ENCODE measurements at regions not wholly inside any gene's neighbourhood (a gene's known extent, or its start where the extent isn't known, plus 50 kb on each side); places are given as distances from the start of the nearest gene placed in this dataset.

GRCh38 chr7:19920705-19921104 lies 147.3 kb upstream of the TMEM196 start:
- Histone ChIP-seq H3K79me1 (replicated peaks; ENCODE audit: low read length, poor library complexity, severe bottlenecking) (no peaks in the 10 kb centered on the region), H3K27ac (ENCODE audit: low read length, poor library complexity, severe bottlenecking) (no peak overlapping the region), H3K23ac (ENCODE audit: low read length in 2 of 2) (no peak overlapping the region), H4K8ac (ENCODE audit: low read length) (no peak overlapping the region), H2BK120ac (ENCODE audit: low read depth, low read length) (peak overlapping the region; percentile 2), H3K9me3 (ENCODE audit: control insufficient read depth, low read length) (no peaks in the 10 kb centered on the region), H3K4me3 (ENCODE audit: insufficient read depth in 1 of 2, low read depth in 1 of 2, low read length in 2 of 2) (no peak overlapping the region), H2BK12ac (ENCODE audit: low read length in 2 of 2) (no peak overlapping the region), H3K9ac (ENCODE audit: low read length) (no peak overlapping the region), H3K4me1 (ENCODE audit: control insufficient read depth, insufficient read depth, low read depth, low read length) (peaks cover 1% of the 10 kb centered on the region), H4K91ac (ENCODE audit: low read length) (no peak overlapping the region), H2AFZ (ENCODE audit: low read depth, low read length) (no peak overlapping the region), H3K4ac (ENCODE audit: low read depth in 1 of 2, low read length in 2 of 2) (no peak overlapping the region), H3K14ac (ENCODE audit: low read length in 2 of 2) (peak overlapping the region in 1 of 2 experiments; percentile 36), H2AK5ac (ENCODE audit: low read length, severe bottlenecking) (peak overlapping the region; percentile 61), H3K36me3 (ENCODE audit: control insufficient read depth in 1 of 2, insufficient read depth in 2 of 2, low read depth in 1 of 2, low read length in 2 of 2) (no peaks in the 10 kb centered on the region), H2BK15ac (ENCODE audit: low read depth, poor library complexity, severe bottlenecking) (peak overlapping the region; percentile 13), H2BK5ac (ENCODE audit: low read depth, low read length, poor library complexity, severe bottlenecking) (no peak overlapping the region), H3K27me3 (ENCODE audit: control insufficient read depth in 1 of 2, insufficient read depth in 1 of 2, low read length in 2 of 2) (no peaks in the 10 kb centered on the region), H3K18ac (ENCODE audit: low read depth in 1 of 2, low read length in 2 of 2) (no peak overlapping the region), H3K4me2 (ENCODE audit: low read length, poor library complexity, severe bottlenecking) (no peak overlapping the region)
- WGBS: 86% methylated on average over 5 of the region's 7 CpGs
- DNase-seq: no peak

- no peak overlapping the region for H4K91ac ChIP-seq (ENCODE audit: low read length)
- H3K9me3 ChIP-seq (ENCODE audit: control insufficient read depth, low read length): no peaks in the 10 kb centered on the region
- H2BK5ac ChIP-seq (ENCODE audit: low read depth, low read length, poor library complexity, severe bottlenecking): no peak overlapping the region
- H3K18ac ChIP-seq (ENCODE audit: low read depth in 1 of 2, low read length in 2 of 2): no peak overlapping the region
- no peaks in the 10 kb centered on the region for H3K79me1 ChIP-seq (replicated peaks; ENCODE audit: low read length, poor library complexity, severe bottlenecking)
- WGBS: 63% methylated on average over 6 of the region's 6 CpGs
- H3K4me1 ChIP-seq (ENCODE audit: control insufficient read depth, insufficient read depth, low read depth, low read length): peaks cover 1% of the 10 kb centered on the region
- H3K23ac ChIP-seq (ENCODE audit: low read length in 2 of 2): no peak overlapping the region
- peak; percentile 43 for DNase-seq
- H3K9ac ChIP-seq (ENCODE audit: low read length): no peak overlapping the region
- no peak overlapping the region for H3K14ac ChIP-seq (ENCODE audit: low read length in 2 of 2)
- H2AK5ac ChIP-seq (ENCODE audit: low read length, severe bottlenecking): no peak overlapping the region
- H4K8ac ChIP-seq (ENCODE audit: low read length): no peak overlapping the region
- no peaks in the 10 kb centered on the region for H3K27me3 ChIP-seq (ENCODE audit: control insufficient read depth in 1 of 2, insufficient read depth in 1 of 2, low read length in 2 of 2)
- no peak overlapping the region for H2BK15ac ChIP-seq (ENCODE audit: low read depth, poor library complexity, severe bottlenecking)
- no peak overlapping the region for H3K27ac ChIP-seq (ENCODE audit: low read length, poor library complexity, severe bottlenecking)
- no peaks in the 10 kb centered on the region for H3K36me3 ChIP-seq (ENCODE audit: control insufficient read depth in 1 of 2, insufficient read depth in 2 of 2, low read depth in 1 of 2, low read length in 2 of 2)
- H3K4me3 ChIP-seq (ENCODE audit: insufficient read depth in 1 of 2, low read depth in 1 of 2, low read length in 2 of 2): no peak overlapping the region
- H2BK120ac ChIP-seq (ENCODE audit: low read depth, low read length): no peak overlapping the region
- H3K4me2 ChIP-seq (ENCODE audit: low read length, poor library complexity, severe bottlenecking): no peak overlapping the region
- H3K4ac ChIP-seq (ENCODE audit: low read depth in 1 of 2, low read length in 2 of 2): no peak overlapping the region
- no peak overlapping the region for H2BK12ac ChIP-seq (ENCODE audit: low read length in 2 of 2)
- no peak overlapping the region for H2AFZ ChIP-seq (ENCODE audit: low read depth, low read length)
Observed at GRCh38 chr7:19920166-19920565, 146.7 kb upstream of the TMEM196 start.

GRCh38 chr7:19919261-19920095 lies 146.1 kb upstream of the TMEM196 start:
- H3K4ac ChIP-seq (ENCODE audit: low read depth in 1 of 2, low read length in 2 of 2): no peak overlapping the region
- H3K23ac ChIP-seq (ENCODE audit: low read length in 2 of 2): no peak overlapping the region
- DNase-seq: no peak
- no peak overlapping the region for H2BK5ac ChIP-seq (ENCODE audit: low read depth, low read length, poor library complexity, severe bottlenecking)
- no peak overlapping the region for H2BK15ac ChIP-seq (ENCODE audit: low read depth, poor library complexity, severe bottlenecking)
- no peaks in the 10 kb centered on the region for H3K36me3 ChIP-seq (ENCODE audit: control insufficient read depth in 1 of 2, insufficient read depth in 2 of 2, low read depth in 1 of 2, low read length in 2 of 2)
- no peak overlapping the region for H2AK5ac ChIP-seq (ENCODE audit: low read length, severe bottlenecking)
- H3K27ac ChIP-seq (ENCODE audit: low read length, poor library complexity, severe bottlenecking): peak overlapping the region; percentile 78
- no peak overlapping the region for H3K9ac ChIP-seq (ENCODE audit: low read length)
- peaks cover 1% of the 10 kb centered on the region for H3K4me1 ChIP-seq (ENCODE audit: control insufficient read depth, insufficient read depth, low read depth, low read length)
- H3K79me1 ChIP-seq (replicated peaks; ENCODE audit: low read length, poor library complexity, severe bottlenecking): no peaks in the 10 kb centered on the region
- no peak overlapping the region for H2BK120ac ChIP-seq (ENCODE audit: low read depth, low read length)
- H4K8ac ChIP-seq (ENCODE audit: low read length): no peak overlapping the region
- H2AFZ ChIP-seq (ENCODE audit: low read depth, low read length): no peak overlapping the region
- H3K4me3 ChIP-seq (ENCODE audit: insufficient read depth in 1 of 2, low read depth in 1 of 2, low read length in 2 of 2): no peak overlapping the region
- H3K14ac ChIP-seq (ENCODE audit: low read length in 2 of 2): no peak overlapping the region
- no peak overlapping the region for H2BK12ac ChIP-seq (ENCODE audit: low read length in 2 of 2)
- H3K18ac ChIP-seq (ENCODE audit: low read depth in 1 of 2, low read length in 2 of 2): no peak overlapping the region
- no peak overlapping the region for H4K91ac ChIP-seq (ENCODE audit: low read length)
- whole genome bisulfite sequencing: 90% methylated on average over 2 of the region's 6 CpGs
- H3K27me3 ChIP-seq (ENCODE audit: control insufficient read depth in 1 of 2, insufficient read depth in 1 of 2, low read length in 2 of 2): no peaks in the 10 kb centered on the region
- H3K9me3 ChIP-seq (ENCODE audit: control insufficient read depth, low read length): no peaks in the 10 kb centered on the region
- H3K4me2 ChIP-seq (ENCODE audit: low read length, poor library complexity, severe bottlenecking): no peak overlapping the region

- no peaks in the 10 kb centered on the region for H3K9me3 ChIP-seq (ENCODE audit: control insufficient read depth, low read length)
- H2AK5ac ChIP-seq (ENCODE audit: low read length, severe bottlenecking): no peak overlapping the region
- no peak overlapping the region for H2AFZ ChIP-seq (ENCODE audit: low read depth, low read length)
- H2BK12ac ChIP-seq (ENCODE audit: low read length in 2 of 2): no peak overlapping the region
- H3K27ac ChIP-seq (ENCODE audit: low read length, poor library complexity, severe bottlenecking): peak overlapping the region; percentile 67
- peaks cover 1% of the 10 kb centered on the region for H3K4me1 ChIP-seq (ENCODE audit: control insufficient read depth, insufficient read depth, low read depth, low read length)
- H3K27me3 ChIP-seq (ENCODE audit: control insufficient read depth in 1 of 2, insufficient read depth in 1 of 2, low read length in 2 of 2): no peaks in the 10 kb centered on the region
- no peak for DNase-seq
- no peak overlapping the region for H4K8ac ChIP-seq (ENCODE audit: low read length)
- no peak overlapping the region for H3K9ac ChIP-seq (ENCODE audit: low read length)
- no peak overlapping the region for H3K14ac ChIP-seq (ENCODE audit: low read length in 2 of 2)
- H3K36me3 ChIP-seq (ENCODE audit: control insufficient read depth in 1 of 2, insufficient read depth in 2 of 2, low read depth in 1 of 2, low read length in 2 of 2): no peaks in the 10 kb centered on the region
- no peak overlapping the region for H3K4me3 ChIP-seq (ENCODE audit: insufficient read depth in 1 of 2, low read depth in 1 of 2, low read length in 2 of 2)
- no peak overlapping the region for H3K23ac ChIP-seq (ENCODE audit: low read length in 2 of 2)
- no peak overlapping the region for H3K4me2 ChIP-seq (ENCODE audit: low read length, poor library complexity, severe bottlenecking)
- no peak overlapping the region for H2BK5ac ChIP-seq (ENCODE audit: low read depth, low read length, poor library complexity, severe bottlenecking)
- WGBS: 88% methylated on average over 1 of the region's 1 CpG
- H3K18ac ChIP-seq (ENCODE audit: low read depth in 1 of 2, low read length in 2 of 2): no peak overlapping the region
- no peak overlapping the region for H3K4ac ChIP-seq (ENCODE audit: low read depth in 1 of 2, low read length in 2 of 2)
- H2BK15ac ChIP-seq (ENCODE audit: low read depth, poor library complexity, severe bottlenecking): no peak overlapping the region
- H3K79me1 ChIP-seq (replicated peaks; ENCODE audit: low read length, poor library complexity, severe bottlenecking): no peaks in the 10 kb centered on the region
- H2BK120ac ChIP-seq (ENCODE audit: low read depth, low read length): no peak overlapping the region
- no peak overlapping the region for H4K91ac ChIP-seq (ENCODE audit: low read length)
Observed at GRCh38 chr7:19916046-19916445, 142.6 kb upstream of the TMEM196 start.

Data from mesenchymal stem cell (in vitro differentiated cells and primary cell).